ACC112 (cell line): ENCODE measurements at regions not wholly inside any gene's neighbourhood (a gene's known extent, or its start where the extent isn't known, plus 50 kb on each side); places are given as distances from the start of the nearest gene placed in this dataset.
"Not testable (repeated sequence)": the region's sequence is repeated elsewhere in the genome, so short reads cannot be mapped to it uniquely, and the experiment has no call there.

ENCODE experiments used
- H2AFZ ChIP-seq: fragments of 200-600 bp; sonication (generic); one replicate; pipeline ENCODE4 v1.6.0; 2017; ENCODE audit warnings: antibody characterized with exemption, low read length; ENCODE audit not compliant: unreplicated experiment
- H3K27ac ChIP-seq: fragments of 200-600 bp; sonication (generic); 2 replicates; pipeline ENCODE4 v1.5.1; 2014; ENCODE audit warnings: low read depth, mild to moderate bottlenecking, antibody characterized with exemption, low read length, moderate library complexity
- H3K27me3 ChIP-seq: fragments of 200-600 bp; sonication (generic); 2 replicates; pipeline ENCODE4 v1.6.1; 2014; ENCODE audit warnings: mild to moderate bottlenecking, antibody characterized with exemption, low read length, moderate library complexity, mixed read lengths; ENCODE audit not compliant: insufficient read depth
- H3K36me3 ChIP-seq: fragments of 200-600 bp; sonication (generic); 2 replicates; pipeline ENCODE4 v1.6.1; 2016; ENCODE audit warnings: mild to moderate bottlenecking, antibody characterized with exemption, low read length, moderate library complexity, mixed read lengths; ENCODE audit not compliant: insufficient read depth
- H3K4me1 ChIP-seq: fragments of 200-600 bp; sonication (generic); one replicate; pipeline ENCODE4 v1.6.1; 2016; ENCODE audit warnings: low read length, mixed read lengths; ENCODE audit not compliant: insufficient read depth, unreplicated experiment, control insufficient read depth
- H3K4me3 ChIP-seq: fragments of 200-600 bp; sonication (generic); 2 replicates; pipeline ENCODE4 v1.5.1; 2014; ENCODE audit warnings: mild to moderate bottlenecking, low read depth, low read length
- H3K79me2 ChIP-seq: fragments of 200-600 bp; sonication (generic); one replicate; pipeline ENCODE4 v1.6.0; 2016; ENCODE audit warnings: low read length; ENCODE audit not compliant: control insufficient read depth, unreplicated experiment, insufficient read depth

- H2AFZ ChIP-seq = no peak overlapping the region
- H3K36me3 ChIP-seq = no peaks in the 10 kb centered on the region
- no peak overlapping the region for H3K4me3 ChIP-seq
- H3K79me2 ChIP-seq = no peaks in the 10 kb centered on the region
- no peak overlapping the region for H3K27ac ChIP-seq
- H3K4me1 ChIP-seq = peaks cover 8% of the 10 kb centered on the region
- H3K27me3 ChIP-seq = no peaks in the 10 kb centered on the region
Observed at GRCh38 chr1:235059221-235059620, 69.4 kb downstream of the TOMM20 start.

- Histone ChIP-seq H3K79me2 (no peaks in the 10 kb centered on the region), H3K4me3 (no peak overlapping the region), H3K27me3 (no peaks in the 10 kb centered on the region), H3K4me1 (peaks cover 8% of the 10 kb centered on the region), H3K36me3 (no peaks in the 10 kb centered on the region), H2AFZ (no peak overlapping the region), H3K27ac (no peak overlapping the region)
Observed at GRCh38 chr1:235058695-235059094, 69.9 kb downstream of the TOMM20 start.

- no peak overlapping the region for H3K4me3 ChIP-seq
- no peaks in the 10 kb centered on the region for H3K36me3 ChIP-seq
- H2AFZ ChIP-seq = no peak overlapping the region
- H3K79me2 ChIP-seq = no peaks in the 10 kb centered on the region
- no peaks in the 10 kb centered on the region for H3K4me1 ChIP-seq
- no peak overlapping the region for H3K27ac ChIP-seq
- no peaks in the 10 kb centered on the region for H3K27me3 ChIP-seq
Observed at GRCh38 chr1:235057385-235058306, 71.0 kb downstream of the TOMM20 start.

- Histone ChIP-seq H3K79me2 (no peaks in the 10 kb centered on the region), H3K36me3 (no peaks in the 10 kb centered on the region), H3K4me3 (no peak overlapping the region), H2AFZ (no peak overlapping the region), H3K27ac (no peak overlapping the region), H3K27me3 (no peaks in the 10 kb centered on the region), H3K4me1 (no peaks in the 10 kb centered on the region)
Observed at GRCh38 chr1:235056937-235057336, 71.7 kb downstream of the TOMM20 start.

- H3K27me3 ChIP-seq = no peaks in the 10 kb centered on the region
- H3K27ac ChIP-seq = no peak overlapping the region
- no peak overlapping the region for H3K4me3 ChIP-seq
- no peak overlapping the region for H2AFZ ChIP-seq
- no peaks in the 10 kb centered on the region for H3K79me2 ChIP-seq
- peaks cover 9% of the 10 kb centered on the region for H3K4me1 ChIP-seq
- no peaks in the 10 kb centered on the region for H3K36me3 ChIP-seq
Observed at GRCh38 chr1:235054936-235055335, 73.7 kb downstream of the TOMM20 start.

GRCh38 chr1:235054466-235054865 is 74.2 kb downstream of the TOMM20 start:
- H3K27me3 ChIP-seq = no peaks in the 10 kb centered on the region
- no peak overlapping the region for H2AFZ ChIP-seq
- H3K36me3 ChIP-seq = no peaks in the 10 kb centered on the region
- H3K27ac ChIP-seq = no peak overlapping the region
- no peak overlapping the region for H3K4me3 ChIP-seq
- H3K79me2 ChIP-seq = no peaks in the 10 kb centered on the region
- peaks cover 9% of the 10 kb centered on the region for H3K4me1 ChIP-seq

GRCh38 chr1:235052067-235053008 is 76.3 kb downstream of the TOMM20 start:
- Histone ChIP-seq H3K36me3 (no peaks in the 10 kb centered on the region), H3K79me2 (no peaks in the 10 kb centered on the region), H3K27me3 (no peaks in the 10 kb centered on the region), H3K27ac (no peak overlapping the region), H3K4me3 (no peak overlapping the region), H3K4me1 (peaks cover 22% of the 10 kb centered on the region), H2AFZ (no peak overlapping the region)

GRCh38 chr1:235051521-235051920 is 77.1 kb downstream of the TOMM20 start:
- Histone ChIP-seq H2AFZ (no peak overlapping the region), H3K79me2 (no peaks in the 10 kb centered on the region), H3K36me3 (no peaks in the 10 kb centered on the region), H3K4me3 (no peak overlapping the region), H3K4me1 (peaks cover 22% of the 10 kb centered on the region), H3K27ac (peak overlapping the region; percentile 43; the same call in 1 of the 2 replicates), H3K27me3 (no peaks in the 10 kb centered on the region)

- Histone ChIP-seq H3K27ac (peak overlapping the region; percentile 43; the same call in 1 of the 2 replicates), H3K27me3 (no peaks in the 10 kb centered on the region), H3K4me3 (no peak overlapping the region), H3K79me2 (no peaks in the 10 kb centered on the region), H3K4me1 (peaks cover 22% of the 10 kb centered on the region), H2AFZ (no peak overlapping the region), H3K36me3 (no peaks in the 10 kb centered on the region)
Observed at GRCh38 chr1:235050911-235051360, 77.7 kb downstream of the TOMM20 start.

- H3K4me1 ChIP-seq = peaks cover 22% of the 10 kb centered on the region
- H2AFZ ChIP-seq, H3K27ac ChIP-seq, H3K79me2 ChIP-seq, H3K27me3 ChIP-seq, H3K36me3 ChIP-seq, H3K4me3 ChIP-seq: not testable (repeated sequence)
Observed at GRCh38 chr1:235049716-235050378, 78.8 kb downstream of the TOMM20 start.
